ENCODE measurements at regions not wholly inside any gene's neighbourhood (a gene's known extent, or its start where the extent isn't known, plus 50 kb on each side); places are given as distances from the start of the nearest gene placed in this dataset.

DNA sequence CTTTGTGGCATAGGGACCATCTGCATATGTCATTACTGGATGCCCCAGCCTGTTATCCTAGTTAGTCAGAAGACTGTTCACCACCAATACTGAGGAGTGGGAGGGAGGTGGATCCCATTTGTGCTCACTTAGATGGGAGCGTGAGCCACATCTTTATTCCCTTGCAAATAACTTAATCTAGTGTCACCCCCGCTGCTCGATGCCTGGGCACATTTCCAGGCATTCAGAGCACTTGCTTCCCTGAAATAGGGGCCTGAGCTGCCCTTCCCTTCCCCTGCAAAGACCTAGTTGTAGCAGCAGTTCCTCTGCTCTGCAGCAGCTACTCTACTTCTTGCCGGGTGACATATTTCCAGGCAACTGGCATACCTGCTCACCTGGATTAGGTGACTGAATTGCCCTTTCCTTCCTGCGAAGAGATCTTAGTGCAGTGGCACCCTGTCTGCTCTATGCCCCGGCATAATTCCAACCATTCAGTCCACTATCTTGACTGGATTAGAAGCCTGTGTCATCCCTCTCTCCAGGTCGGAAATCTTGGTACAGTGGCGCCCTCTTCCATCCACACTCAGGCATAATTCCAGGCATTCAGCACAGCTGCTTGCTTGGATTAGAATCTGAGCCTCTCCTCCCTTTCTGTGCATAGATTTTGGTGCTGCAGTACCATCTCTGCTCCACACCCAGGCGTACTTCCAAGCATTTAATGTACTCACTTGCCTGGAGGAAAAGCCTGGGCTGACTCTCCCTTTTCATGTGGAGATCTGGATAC is 1389.1 kb upstream of the TMEFF2 start:
- DNase-seq = no peak

DNA sequence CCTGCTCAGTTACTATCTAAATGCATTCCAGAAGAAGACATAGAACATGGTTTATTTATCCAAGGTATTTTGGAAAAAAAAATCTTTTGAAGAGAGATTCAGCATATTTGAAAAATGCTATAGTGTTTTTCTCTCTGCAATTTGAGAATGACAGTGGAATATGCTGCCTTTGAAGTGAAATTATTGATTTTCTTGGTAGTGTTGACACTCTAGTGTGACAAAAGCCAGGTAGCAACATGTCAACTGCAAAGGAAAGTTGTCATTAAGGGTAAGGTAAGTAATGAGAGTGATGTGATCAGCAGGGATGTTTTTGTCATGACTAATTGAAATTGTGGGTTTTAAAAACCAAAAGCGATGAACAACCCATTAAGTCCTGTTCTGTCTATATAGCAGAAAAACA is 1387.1 kb upstream of the TMEFF2 start:
- DNase-seq = no peak

DNA sequence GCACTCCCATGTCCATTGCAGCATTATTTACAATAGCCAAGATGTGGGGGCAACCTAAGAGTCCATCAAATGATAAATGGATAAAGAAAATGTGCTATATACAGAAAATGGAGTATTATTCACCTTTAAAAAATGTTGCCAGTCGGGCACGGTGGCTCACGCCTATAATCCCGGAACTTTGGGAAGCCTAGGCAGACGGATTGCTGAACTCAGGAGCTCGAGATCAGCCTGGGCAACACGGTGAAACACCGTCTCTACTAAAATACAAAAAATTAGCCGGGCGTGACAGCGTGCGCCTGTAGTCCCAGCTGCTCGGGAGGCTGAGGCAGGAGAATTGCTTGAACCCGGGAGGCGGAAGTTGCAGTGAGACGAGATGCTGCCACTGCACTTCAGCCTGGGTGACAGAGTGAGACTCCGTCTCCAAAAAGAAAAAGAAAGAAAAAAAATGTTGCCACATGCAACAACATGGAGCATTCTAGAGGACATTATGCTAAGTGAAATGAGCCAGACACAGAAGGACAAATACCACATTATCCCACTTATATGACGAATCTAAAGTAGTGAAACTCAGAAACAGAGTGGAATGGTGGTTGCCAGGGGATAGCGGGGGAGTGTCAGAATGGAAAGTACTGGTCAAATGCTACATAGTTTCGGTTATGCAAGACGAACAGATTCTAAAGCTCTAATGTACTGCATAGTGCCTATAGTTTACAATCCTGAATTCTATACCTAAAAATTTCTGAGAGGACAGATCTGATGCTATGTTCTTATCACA is 1385.6 kb upstream of the TMEFF2 start:
- DNase-seq = no peak

DNA sequence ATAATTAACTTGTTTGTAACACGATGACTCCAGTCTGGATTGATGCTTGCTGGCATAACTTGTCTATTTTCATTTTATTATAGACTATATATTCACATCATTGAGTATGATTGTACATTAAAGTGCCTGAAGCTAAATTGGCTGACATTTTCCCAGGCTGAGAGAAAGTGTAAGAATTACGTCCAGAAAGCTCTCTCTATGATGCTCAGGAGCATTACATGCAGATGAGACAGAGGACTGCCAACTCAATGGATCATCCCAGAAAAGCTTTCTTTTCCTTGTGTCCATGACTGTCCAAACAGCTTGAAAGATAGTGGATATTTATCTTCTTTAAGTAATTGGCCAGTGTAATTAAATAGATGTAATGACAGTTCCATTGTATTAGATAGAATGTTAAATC is 1372.2 kb upstream of the TMEFF2 start:
- no peak for DNase-seq

DNA sequence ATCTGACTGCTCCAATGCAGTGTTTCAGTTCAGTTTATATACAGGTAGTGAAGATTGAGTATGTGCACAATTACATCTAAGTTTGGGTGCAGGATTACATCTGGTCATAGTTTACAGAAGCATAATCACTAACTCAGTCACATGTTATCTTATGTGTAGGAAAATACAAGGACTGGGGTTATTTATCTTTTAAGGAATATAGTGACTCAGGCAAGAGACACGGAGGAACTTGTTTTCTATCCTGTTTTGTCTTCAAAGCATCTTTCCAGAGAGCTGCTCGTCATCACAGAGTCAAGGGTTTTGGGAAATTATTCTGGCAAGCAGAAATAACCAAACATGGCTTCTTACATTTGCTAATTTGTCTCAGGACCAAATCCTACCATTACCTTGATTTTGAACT is 1371.5 kb upstream of the TMEFF2 start:
- DNase-seq = no peak

DNA sequence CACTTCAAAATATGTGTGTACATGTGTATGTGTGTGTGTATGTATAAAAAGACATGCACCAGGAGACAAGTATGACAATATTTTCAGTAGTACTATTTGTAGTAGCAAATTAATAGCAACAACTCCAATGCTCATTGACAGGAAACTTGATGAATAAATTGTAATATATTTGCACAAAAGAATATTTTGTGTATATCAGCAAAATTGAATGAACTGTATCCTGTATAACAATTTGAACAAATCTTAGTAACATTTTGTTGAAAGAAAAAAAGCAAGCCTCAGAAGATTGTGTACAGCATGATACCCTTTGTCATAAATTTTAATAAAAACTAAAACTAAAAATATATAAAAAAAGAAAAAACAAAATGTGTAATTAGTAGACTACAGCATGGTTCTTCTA is 1367.3 kb upstream of the TMEFF2 start:
- DNase-seq = no peak

DNA sequence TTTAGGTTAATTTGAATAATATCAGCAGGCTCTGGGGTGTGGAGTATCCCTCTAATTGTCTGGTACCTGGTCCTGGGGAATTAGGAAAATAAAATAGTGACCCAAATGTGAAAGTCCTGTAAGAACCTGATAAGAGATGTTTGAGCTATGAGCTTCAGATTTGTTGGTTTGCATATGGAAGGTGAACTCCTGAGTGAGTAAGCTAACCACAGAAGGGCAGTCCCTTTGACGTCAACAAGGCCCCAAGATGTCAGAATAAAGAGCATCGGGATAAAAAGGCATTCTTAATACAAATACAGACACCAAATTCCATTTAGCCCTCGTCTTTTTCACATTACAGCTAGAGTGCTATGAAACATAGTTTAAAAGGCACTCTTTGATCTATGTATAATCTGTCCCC is 1366.3 kb upstream of the TMEFF2 start:
- DNase-seq = no peak

DNA sequence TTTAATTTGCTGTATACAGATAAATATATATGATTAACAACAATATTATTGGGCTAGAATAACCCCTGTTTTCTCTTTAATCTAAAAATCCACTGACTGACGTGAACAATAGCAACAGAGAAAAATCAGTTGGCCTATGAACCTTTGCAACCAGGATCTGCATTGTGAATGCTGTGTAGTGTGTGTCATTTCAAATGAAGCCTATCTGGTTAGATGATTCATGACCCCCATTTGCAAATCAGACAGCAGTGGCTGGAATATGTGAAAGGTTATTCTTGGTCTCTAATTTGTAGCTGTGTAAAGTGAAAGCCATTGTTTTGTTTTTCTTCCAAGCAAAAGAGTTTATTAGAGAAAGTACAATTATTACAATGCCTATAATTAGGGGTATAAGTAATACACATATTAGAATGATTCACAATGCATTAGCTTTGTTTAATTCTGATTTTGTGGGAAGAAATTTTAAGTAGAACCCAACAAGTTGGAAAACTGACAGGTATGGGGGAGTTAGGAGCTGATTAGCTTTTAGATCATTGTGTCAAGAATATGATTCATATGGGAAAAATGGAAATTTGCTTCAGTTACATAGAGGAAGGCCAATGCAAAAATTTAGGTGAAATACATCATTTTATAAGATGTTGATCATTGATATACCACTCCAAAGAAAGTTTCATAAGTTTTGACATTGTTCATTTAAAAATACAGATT is 1362.2 kb upstream of the TMEFF2 start:
- DNase-seq = no peak

DNA sequence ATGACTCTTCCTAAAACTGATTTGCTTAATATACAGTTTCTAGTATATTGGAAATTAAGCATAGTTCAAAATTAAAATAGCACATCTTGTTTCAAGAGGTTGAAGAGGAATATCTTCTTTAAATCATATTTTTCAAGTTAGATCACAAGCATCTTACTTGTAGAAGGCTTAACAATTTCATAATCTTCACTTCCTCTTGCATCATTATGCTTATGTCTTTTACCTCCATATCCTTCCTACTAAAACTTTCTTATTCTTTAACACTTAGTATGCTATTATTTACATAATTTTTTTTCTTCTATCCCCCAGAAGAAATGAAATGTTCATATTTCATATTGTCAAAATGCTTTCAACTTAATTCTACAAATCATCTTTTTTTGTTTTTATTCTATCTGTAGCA is 1354.9 kb upstream of the TMEFF2 start:
- no peak for DNase-seq

DNA sequence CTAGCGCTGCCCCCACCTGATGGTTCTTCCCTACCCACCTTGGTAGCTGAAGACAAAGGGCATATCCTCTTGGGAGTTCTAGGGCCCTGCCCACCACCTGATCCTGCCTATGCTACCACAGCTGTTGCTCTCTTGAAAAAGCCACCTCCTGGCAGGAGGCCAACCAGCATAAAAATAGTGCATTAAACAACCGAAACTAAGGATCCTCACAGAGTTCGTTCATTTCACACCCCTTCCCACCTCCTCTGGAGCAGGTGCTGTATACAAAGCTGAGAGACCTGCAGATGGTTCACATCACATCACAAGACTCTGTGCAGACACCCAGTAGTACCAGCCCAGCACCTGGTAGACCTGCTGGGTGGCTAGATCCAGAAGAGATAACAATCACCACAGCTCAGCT is 1348.0 kb upstream of the TMEFF2 start:
- DNase-seq = no peak

DNA sequence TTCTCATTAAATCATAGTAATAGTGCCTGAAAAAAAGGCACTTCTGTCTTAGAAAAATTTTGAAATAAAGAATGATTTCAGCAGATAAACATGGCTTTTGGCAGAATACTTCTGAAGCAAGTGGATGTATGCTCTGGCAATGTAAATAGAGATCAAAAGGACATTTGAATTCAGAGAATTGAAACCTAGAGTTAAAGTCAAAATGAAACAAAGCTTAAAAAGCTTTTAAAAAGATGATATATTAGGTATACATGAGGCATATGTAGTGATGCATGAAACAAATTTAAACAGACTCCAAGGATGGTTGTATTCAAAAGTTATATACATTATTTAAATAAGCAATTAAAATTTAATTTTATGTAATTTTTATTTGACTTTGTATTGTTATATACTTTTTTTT is 1344.5 kb upstream of the TMEFF2 start:
- no peak for DNase-seq

DNA sequence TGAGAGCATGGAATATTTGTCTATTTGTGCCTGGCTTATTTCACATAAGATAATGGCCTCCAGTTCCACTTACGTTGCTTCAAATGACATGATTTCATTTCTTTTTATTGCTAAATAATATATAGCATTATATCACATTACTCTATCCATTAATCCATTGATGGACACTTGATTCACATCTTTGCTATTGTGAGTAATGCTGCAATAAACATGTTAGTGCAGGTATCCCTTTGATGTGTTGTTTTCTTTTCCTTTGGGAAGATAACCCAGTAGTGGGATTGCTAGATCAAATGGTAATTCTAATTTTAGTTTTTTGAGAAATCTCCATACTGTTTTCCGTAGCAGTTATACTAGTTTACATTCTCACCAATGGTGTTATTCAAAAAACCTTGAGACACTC is 1343.3 kb upstream of the TMEFF2 start:
- DNase-seq = no peak

DNA sequence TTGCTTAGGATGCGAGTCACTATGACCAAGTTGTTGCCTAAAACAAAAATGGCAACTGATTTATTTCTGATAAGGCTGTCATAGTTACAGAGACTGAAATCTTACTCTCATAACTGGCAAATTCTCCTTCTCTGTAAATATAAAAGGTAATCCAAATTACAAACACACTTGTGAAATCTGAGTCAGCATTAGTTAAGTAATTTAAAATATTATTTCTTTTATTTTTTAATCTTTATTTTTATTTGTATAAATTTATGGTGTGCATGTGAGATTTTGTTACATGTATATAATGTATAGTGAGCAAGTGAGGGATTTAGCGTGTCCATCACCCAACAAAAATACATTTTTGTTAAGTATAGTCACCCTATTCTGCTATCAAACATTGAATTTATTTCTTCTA is 1342.8 kb upstream of the TMEFF2 start:
- no peak for DNase-seq

DNA sequence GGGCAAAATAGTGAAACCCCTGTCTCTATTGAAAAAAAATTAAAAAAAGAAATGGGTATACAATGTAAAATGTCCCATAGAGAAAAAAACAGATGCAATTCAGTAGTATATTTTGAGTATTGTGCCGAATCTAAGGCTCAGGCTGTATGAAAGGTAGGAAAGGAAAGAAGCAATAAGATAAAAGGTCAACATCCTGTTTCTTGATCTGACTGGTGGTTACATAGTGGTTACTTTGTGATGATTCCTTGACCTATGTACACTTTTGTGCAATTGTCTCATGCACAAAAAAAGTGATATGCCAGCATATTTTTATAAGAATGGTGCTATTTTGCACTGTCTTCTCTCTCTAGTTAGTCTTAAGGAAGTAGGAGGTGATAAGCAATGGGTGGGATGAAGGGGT is 1333.7 kb upstream of the TMEFF2 start:
- no peak for DNase-seq

DNA sequence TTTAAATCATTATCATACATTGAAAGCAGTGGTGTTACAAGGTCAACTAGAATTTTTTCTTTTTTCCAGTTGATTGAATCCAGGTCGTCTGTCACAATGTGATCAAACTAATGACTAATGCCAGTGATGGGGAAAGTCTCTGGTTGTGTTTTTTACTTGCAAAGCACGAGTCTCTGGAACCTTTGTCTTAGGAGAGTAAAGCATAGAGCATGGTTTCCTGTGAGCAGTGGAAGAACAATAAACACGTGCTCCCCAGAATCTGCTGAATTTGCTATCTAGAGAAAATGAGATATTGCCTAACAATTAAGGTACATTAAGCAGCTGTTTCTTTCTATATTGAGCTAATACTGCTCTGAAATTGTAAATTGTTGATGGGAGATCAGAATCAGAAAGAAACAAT is 1332.4 kb upstream of the TMEFF2 start:
- no peak for DNase-seq

DNA sequence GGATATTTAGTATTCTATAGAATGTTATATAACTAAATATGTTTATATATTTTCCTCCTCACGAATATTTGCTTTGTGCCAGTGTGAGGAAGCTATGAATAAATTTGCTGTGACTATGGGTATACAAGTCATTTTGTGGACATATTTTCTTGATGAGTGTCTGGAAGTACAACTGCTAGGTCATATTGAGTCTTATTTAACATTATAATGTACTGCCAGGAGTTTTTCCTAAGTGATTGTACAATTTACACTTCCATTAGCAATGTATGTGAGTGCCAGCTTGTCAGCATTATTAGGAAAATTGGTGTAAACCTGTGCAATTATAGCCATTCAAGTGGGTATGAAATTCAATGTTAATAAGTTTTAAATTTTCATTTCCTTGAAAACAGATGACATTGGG is 1328.9 kb upstream of the TMEFF2 start:
- DNase-seq = no peak

DNA sequence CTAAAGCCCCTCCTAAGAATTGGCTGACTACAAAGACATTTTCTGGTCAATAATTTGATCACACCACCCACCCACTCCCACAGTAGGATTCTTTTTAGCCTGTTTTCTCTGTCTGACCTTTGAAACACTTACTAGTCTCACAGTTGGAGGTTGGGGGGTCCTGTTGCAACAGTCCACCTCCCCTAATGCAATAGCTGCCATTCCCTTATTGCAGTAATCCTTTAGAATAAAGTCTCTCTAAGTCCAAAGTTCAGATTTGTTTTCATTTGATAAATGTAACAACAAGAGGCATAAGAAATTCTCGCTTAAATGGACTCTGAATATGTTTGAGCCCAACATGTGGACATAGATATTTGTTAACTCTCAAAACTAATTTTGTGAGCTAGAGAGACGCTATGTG is 1326.8 kb upstream of the TMEFF2 start:
- DNase-seq = no peak

DNA sequence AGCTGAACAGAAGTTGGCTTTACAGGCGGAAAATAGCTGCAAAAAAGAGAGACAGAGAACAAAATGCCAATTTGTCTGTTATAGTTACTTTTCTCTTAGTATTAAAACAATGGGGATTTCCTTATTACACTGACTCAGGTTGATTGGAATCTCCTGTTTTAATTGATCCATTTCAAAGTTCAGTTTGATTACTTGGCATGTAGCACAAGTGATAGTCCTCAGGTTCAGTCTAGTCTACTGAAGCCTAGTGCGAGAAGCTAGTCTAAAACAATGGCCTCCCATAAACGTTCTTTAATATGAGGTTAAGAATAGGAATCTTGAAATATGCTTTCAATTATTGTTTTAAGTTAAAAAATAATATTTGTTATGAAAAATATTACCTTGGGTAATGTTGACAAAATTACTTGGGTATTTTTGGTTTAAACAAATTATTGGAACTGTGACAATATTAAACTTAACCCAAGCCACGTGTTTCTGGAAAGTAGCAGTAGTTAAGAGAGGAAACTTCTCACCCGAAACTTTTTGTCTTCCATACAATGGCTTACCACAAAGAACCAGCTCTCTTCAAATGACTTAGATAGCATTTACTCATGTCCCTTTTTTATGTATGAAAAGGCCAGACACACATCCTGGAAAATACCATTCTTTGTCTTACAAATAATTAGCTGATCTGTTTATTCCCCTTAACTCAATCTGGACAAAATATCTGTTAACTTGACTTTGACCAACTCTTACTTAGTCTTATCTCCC is 1326.2 kb upstream of the TMEFF2 start:
- no peak for DNase-seq

DNA sequence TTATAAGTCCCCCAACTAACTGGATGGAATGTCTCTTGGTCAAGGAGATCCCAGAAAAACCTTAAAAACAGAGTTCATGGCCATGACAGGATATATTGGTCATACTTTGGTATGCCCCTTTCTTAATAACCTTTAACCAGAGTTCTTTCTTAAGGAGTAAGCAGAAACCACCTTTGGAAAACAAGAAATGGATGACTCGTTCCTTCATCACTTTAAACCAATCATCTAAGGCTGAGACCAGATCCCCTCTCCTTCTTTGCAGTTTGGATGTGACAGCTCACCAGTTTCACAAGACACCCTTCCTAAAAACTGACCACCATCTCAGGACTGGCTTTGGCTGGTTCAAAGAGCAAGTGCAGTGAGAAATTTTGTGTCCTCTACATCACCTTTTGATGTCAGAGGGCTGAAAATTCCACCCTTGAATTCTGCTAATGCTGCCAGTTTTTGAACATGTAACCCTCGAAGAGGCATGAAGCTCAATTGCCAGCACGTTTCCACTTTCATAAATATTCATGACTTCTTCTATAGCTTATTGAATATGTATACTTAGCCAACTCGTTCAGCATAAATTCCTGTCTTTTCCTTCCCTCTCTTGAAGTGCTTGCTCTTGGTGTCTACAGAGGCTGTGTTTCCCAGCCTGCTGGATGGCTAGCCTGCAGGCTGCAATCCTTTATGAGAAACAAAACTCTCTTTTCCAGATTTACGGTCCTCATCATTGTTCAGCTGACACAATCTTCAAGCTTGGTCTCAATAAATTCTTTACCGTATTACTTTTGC is 1323.5 kb upstream of the TMEFF2 start:
- no peak for DNase-seq

DNA sequence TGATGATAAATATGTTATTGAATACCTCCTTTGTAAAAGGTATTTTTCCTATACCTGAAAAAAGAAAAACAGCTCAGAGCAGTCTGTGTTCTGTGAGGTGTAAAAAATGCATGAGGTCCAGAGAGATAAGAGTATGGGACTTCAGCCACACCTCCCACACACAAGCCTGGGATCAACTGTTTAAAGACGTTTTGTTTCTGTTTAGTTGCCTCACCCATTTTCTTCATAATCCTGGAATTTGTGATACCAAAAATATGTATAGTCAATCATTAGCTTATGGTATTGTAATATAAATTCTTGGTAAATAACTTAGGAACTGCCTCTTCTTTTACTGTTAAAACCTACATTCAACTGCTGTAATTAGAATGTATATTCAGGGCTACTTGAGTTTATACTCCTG is 1322.9 kb upstream of the TMEFF2 start:
- DNase-seq = no peak

DNA sequence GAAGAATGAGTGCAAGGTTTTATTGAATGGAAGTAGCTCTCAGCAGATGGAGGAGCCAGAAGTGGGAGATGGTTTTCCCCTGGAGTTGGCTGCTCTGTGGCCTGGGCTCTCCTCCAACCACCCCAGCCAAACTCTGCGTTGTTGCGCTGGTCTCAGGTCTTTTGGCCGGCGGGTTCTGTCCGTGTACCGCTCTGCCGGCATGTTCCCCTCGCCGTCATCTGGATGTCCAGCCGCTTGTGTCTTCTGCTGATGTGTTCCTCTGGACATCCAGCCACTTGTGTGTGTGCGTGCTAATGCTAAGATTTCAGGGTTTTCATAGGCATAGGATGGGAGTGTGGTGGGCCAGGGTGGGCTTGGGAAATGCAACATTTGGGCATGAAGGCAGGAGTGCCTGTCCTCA is 1311.3 kb upstream of the TMEFF2 start:
- DNase-seq = no peak

DNA sequence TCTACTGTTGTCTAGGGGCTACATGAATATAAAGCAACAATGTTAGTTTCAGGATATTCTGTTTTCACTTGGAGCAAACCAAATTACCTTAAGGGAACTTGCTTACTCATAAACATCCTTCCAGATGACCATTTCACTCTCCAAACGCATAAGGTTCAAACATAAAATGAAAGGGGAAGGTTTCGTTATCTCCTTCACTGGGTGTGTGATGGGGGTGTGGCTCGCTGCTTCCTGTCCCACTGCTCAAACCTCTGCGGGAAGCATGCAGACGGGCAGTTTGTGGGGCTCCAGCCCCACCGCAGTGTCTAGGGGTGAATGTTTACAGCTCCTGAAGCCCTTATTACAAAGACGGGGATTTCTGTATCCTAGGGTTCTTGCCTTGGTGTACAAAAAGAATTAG is 1310.9 kb upstream of the TMEFF2 start:
- no peak for DNase-seq

Data from NCI-H1694 treated with DMSO at 0.1 percent for 48 hours (cell line).